Heart right ventricle (tissue), 16 donors: ENCODE measurements at regions not wholly inside any gene's neighbourhood (a gene's known extent, or its start where the extent isn't known, plus 50 kb on each side); places are given as distances from the start of the nearest gene placed in this dataset.

Source experiments
- ATAC-seq, 8 donors: fragments of 200-7000 bp; cut with Tn5 transposase; one replicate each; pipeline ENCODE4 v1.9.1; 2020; ENCODE audit warnings: mild to moderate bottlenecking in 8 of 8, moderate library complexity in 8 of 8, moderate number of reproducible peaks in 1 of 8
- DNase-seq, 2 donors: peaks; one replicate each; pipeline ENCODE4 v3.0.0-alpha.2; 2020
- H3K27ac ChIP-seq, 10 donors: fragments of 200-600 bp; sonication (generic) in 2 of 10; one replicate each; pipeline versions ENCODE4 v1.5.0 to v1.8.0; 2020 to 2022; ENCODE audit warnings: mild to moderate bottlenecking in 3 of 10
- H3K27me3 ChIP-seq, 7 donors: fragments of 200-600 bp; one replicate each; pipeline ENCODE4 v1.8.0; 2021 to 2022; ENCODE audit warnings: mild to moderate bottlenecking in 2 of 7
- H3K36me3 ChIP-seq, 9 donors: fragments of 200-600 bp; sonication (generic) in 1 of 9; one replicate each; pipeline versions ENCODE4 v1.5.0 to v1.8.0; 2020 to 2022; ENCODE audit warnings: mild to moderate bottlenecking in 2 of 9
- H3K4me1 ChIP-seq, 9 donors: fragments of 200-600 bp; sonication (generic) in 1 of 9; one replicate each; pipeline versions ENCODE4 v1.5.0 to v1.8.0; 2020 to 2022; ENCODE audit warnings: mild to moderate bottlenecking in 4 of 9
- H3K4me3 ChIP-seq, 10 donors: fragments of 200-600 bp; sonication (generic) in 2 of 10; one replicate each; pipeline versions ENCODE4 v1.5.0 to v1.8.0; 2020 to 2022; ENCODE audit warnings: mild to moderate bottlenecking in 7 of 10, moderate library complexity in 2 of 10
- H3K9me3 ChIP-seq, 11 donors: fragments of 200-600 bp in 10 of 11; sonication (generic) in 2 of 11; one replicate each; pipeline versions ENCODE4 v1.5.0 to v1.8.0; 2013 to 2022; ENCODE audit warnings: mild to moderate bottlenecking in 2 of 11, control low read depth in 1 of 11, moderate library complexity in 1 of 11
- CTCF ChIP-seq, 9 donors: fragments of 200-600 bp; sonication (generic) in 2 of 9; IDR thresholded peaks; one replicate each; pipeline versions ENCODE4 v1.5.0 to v1.8.0; 2021 to 2022; ENCODE audit warnings: antibody characterized with exemption in 9 of 9, mild to moderate bottlenecking in 5 of 9, moderate library complexity in 1 of 9
- WGBS, 2 donors: extraction: QIAGEN DNeasy Blood & Tissue Kit; methylation state at CpG; one replicate each; pipeline ENCODE4 v1.1.7; 2013; ENCODE audit warnings: inconsistent platforms in 1 of 2; 5-methylcytosine and 5-hydroxymethylcytosine counted together
- intact Hi-C, 10 donors: fragments of 100-400 bp; cut with DNase I; formaldehyde crosslinking; loops; one replicate each; pipeline versions ENCODE4 v1.11.1 to v1.14.2; 2022
- donor health status: Arrhythmogenic right ventricular cardiomyopathy.
- donor health status: ischemic (EF 13 %, LVEDD 7.1; RV severe dilation, severe dysfunction).
- donor health status: healthy with polysubstance abuse.
- donor health status: DM: no; HTN: yes; CAD: no.
- donor health status: DM: no; HTN: no; CAD: no.
- donor health status: ischemic (EF 25% LVEDD 6.9; RV normal size, moderate dysfunction).
- donor health status: ischemic (EF 25% LVEDD 5.7; RV mildly dilated, moderate dysfunction).
- donor health status: healthy.
- donor health status: DM: yes; HTN: yes; CAD: no.
- donor health status: Ischemic cardiomyopathy.
- donor health status: ischemic (EF 35%, LVEDD 5.7; RV mildly dilated, moderate dysfunction).
- donor health status: nonischemic (EF 11% LVEDD 7.7; RV severe dilation, severe dysfunction).
- donor health status: DM: yes; HTN: yes; CAD: no.
- donor health status: PGD.
- donor health status: ischemic (EF 29% LVEDD 5.4; RV normal size, mild dysfunction).
- donor health status: nonischemic (EF 23%, LVEDD 6.1; RV moderate dilation, normal function).

- no peak overlapping the region for H3K27ac ChIP-seq
- 86 to 87% methylated on average over 3 of the region's 3 CpGs for WGBS, 2 donors
- no peak for TF ChIP-seq CTCF (IDR thresholded peaks at IDR 0.05)
- no peaks in the 10 kb centered on the region for H3K36me3 ChIP-seq
- H3K4me3 ChIP-seq, result no peak overlapping the region
- H3K27me3 ChIP-seq, result no peaks in the 10 kb centered on the region
- peaks cover 3 to 32% (median 24%) of the 10 kb centered on the region in 9 donors for H3K4me1 ChIP-seq
- peaks cover 0 to 16% (median 3%) of the 10 kb centered on the region in 11 donors for H3K9me3 ChIP-seq
- DNase-seq, result no peak
- ATAC-seq, result no peak
- intact Hi-C loops, result loop anchor here in 4 of 10 donors (10.0 kb wide), 4 partner anchors 313 to 1343 kb away; partner anchors contain the start of gene ZNF462 (in 1 of the 4)
Observed at GRCh38 chr9:107178293-107178692, 104.8 kb upstream of the RAD23B start.

- WGBS, 2 donors, result 43 to 64% methylated on average over 1 of the region's 1 CpG
- intact Hi-C loops, result no loop called here
- H3K36me3 ChIP-seq, result no peaks in the 10 kb centered on the region
- no peak overlapping the region for H3K4me3 ChIP-seq
- no peaks in the 10 kb centered on the region for H3K27me3 ChIP-seq
- peaks cover 3 to 22% (median 13%) of the 10 kb centered on the region in 9 donors for H3K4me1 ChIP-seq
- no peak for TF ChIP-seq CTCF (IDR thresholded peaks at IDR 0.05)
- H3K27ac ChIP-seq, result no peak overlapping the region
- H3K9me3 ChIP-seq, result peaks cover 0 to 23% (median 4%) of the 10 kb centered on the region in 11 donors
- ATAC-seq (no peak), DNase-seq (no peak)
Observed at GRCh38 chr9:107180206-107180605, 102.9 kb upstream of the RAD23B start.

GRCh38 chr9:107183176-107183575 is 99.9 kb upstream of the RAD23B start:
- no peak for DNase-seq

GRCh38 chr9:107188376-107188775 is 94.7 kb upstream of the RAD23B start:
- Histone ChIP-seq H3K27me3 (no peaks in the 10 kb centered on the region), H3K27ac (no peak overlapping the region), H3K36me3 (no peaks in the 10 kb centered on the region), H3K4me3 (no peak overlapping the region), H3K4me1 (peaks cover 0 to 4% (median 0%) of the 10 kb centered on the region in 9 donors), H3K9me3 (peaks cover 0 to 9% (median 3%) of the 10 kb centered on the region in 11 donors)
- WGBS, 2 donors, result 90 to 100% methylated on average over 1 of the region's 1 CpG
- ATAC-seq (no peak), DNase-seq (no peak)
- intact Hi-C loops, result no loop called here
- no peak for TF ChIP-seq CTCF (IDR thresholded peaks at IDR 0.05)

More at GRCh38 chr9:107183176-107183575, 99.9 kb upstream of the RAD23B start:
- no peak overlapping the region for H3K4me3 ChIP-seq
- no peak overlapping the region for H3K27ac ChIP-seq
- no peaks in the 10 kb centered on the region for H3K4me1 ChIP-seq
- H3K9me3 ChIP-seq, result peaks cover 0 to 23% (median 4%) of the 10 kb centered on the region in 11 donors
- intact Hi-C loops, result no loop called here
- no peaks in the 10 kb centered on the region for H3K27me3 ChIP-seq
- H3K36me3 ChIP-seq, result no peaks in the 10 kb centered on the region
- ATAC-seq, result no peak
- TF ChIP-seq CTCF (IDR thresholded peaks at IDR 0.05), result no peak
